ENCODE measurements at regions not wholly inside any gene's neighbourhood (a gene's known extent, or its start where the extent isn't known, plus 50 kb on each side); places are given as distances from the start of the nearest gene placed in this dataset.

- no TSS peak for BruUV-seq (replicated peaks)
- no peak overlapping the region for H3K27ac ChIP-seq (ENCODE audit: low read depth, low read length)
- no peaks in the 10 kb centered on the region for H3K36me3 ChIP-seq (ENCODE audit: control insufficient read depth in 1 of 2, insufficient read depth in 2 of 2, low read length in 2 of 2)
- CTCF ChIA-PET: no interaction called here
- no peaks in the 10 kb centered on the region for H4K20me1 ChIP-seq (ENCODE audit: insufficient read depth)
- H3K79me2 ChIP-seq (ENCODE audit: insufficient read depth, low read length): no peaks in the 10 kb centered on the region
- no peak overlapping the region for H3K4me3 ChIP-seq (replicated peaks in 1 of 2; ENCODE audit: low read depth in 1 of 2, low read length in 2 of 2)
- no peak for TF ChIP-seq POLR2AphosphoS5 (IDR thresholded peaks at IDR 0.05; ENCODE audit: low read depth, low read length)
- no peak for TF ChIP-seq EZH2 (IDR thresholded peaks at IDR 0.05)
- no peak for TF ChIP-seq TCF7L2 (IDR thresholded peaks at IDR 0.05; ENCODE audit: borderline replicate concordance, extremely low read depth, insufficient read depth, insufficient read length)
- TF ChIP-seq SP1 (IDR thresholded peaks at IDR 0.05; ENCODE audit: low read depth): no peak
- no peak for TF ChIP-seq CTCF (IDR thresholded peaks at IDR 0.05 in 2 of 3, conservative IDR thresholded peaks at IDR 0.05 in 1 of 3; ENCODE audit: borderline replicate concordance in 1 of 3, insufficient read depth in 1 of 3, low read depth in 2 of 3, low read length in 2 of 3)
- TF ChIP-seq ZFX (IDR thresholded peaks at IDR 0.05): no peak
- TF ChIP-seq SRF (IDR thresholded peaks at IDR 0.05; ENCODE audit: low read depth): no peak
- TF ChIP-seq SIN3A (IDR thresholded peaks at IDR 0.05; ENCODE audit: low read depth): no peak
- TF ChIP-seq EGR1 (IDR thresholded peaks at IDR 0.05; ENCODE audit: low read depth): no peak
- TF ChIP-seq CBX3 (IDR thresholded peaks at IDR 0.05; ENCODE audit: low read depth): no peak
- no peak for TF ChIP-seq ZBTB33 (IDR thresholded peaks at IDR 0.05; ENCODE audit: extremely low read depth, insufficient replicate concordance, low read length)
- TF ChIP-seq RAD21 (IDR thresholded peaks at IDR 0.05; ENCODE audit: low read depth): no peak
- no peak for TF ChIP-seq CEBPB (IDR thresholded peaks at IDR 0.05; ENCODE audit: low read depth)
- RAD21 ChIA-PET (ENCODE audit: low non-redundant PET in 1 of 2, low total read pairs in 2 of 2, uncharacterized antibody in 2 of 2, unreplicated experiment in 2 of 2): no interaction called here
- DNase-seq (ENCODE audit: low read depth, low spot score) (no peak), ATAC-seq (no peak)
- H3K9me2 ChIP-seq (ENCODE audit: insufficient read depth): no peaks in the 10 kb centered on the region
- no peak overlapping the region for H2AFZ ChIP-seq (ENCODE audit: low read depth, low read length, poor library complexity, severe bottlenecking)
- no peak overlapping the region for H3K4me2 ChIP-seq (ENCODE audit: low read length)
- H3K9me3 ChIP-seq (ENCODE audit: control insufficient read depth in 1 of 2, insufficient read depth in 1 of 2, low read depth in 1 of 2, low read length in 2 of 2): no peaks in the 10 kb centered on the region
- H3K4me1 ChIP-seq (ENCODE audit: control insufficient read depth in 1 of 2, insufficient read depth in 2 of 2, low read length in 2 of 2): no peaks in the 10 kb centered on the region
- no peak overlapping the region for H3K9ac ChIP-seq (ENCODE audit: low read length)
- POLR2A ChIA-PET: no interaction called here
- H3K27me3 ChIP-seq (ENCODE audit: insufficient read depth, low read length): no peaks in the 10 kb centered on the region
- intact Hi-C loops (cut with micrococcal nuclease): no loop called here
Observed at GRCh38 chr2:48228345-48228684, 86.2 kb upstream of the FOXN2 start.
